HG03064 (cell line): ENCODE measurements at regions not wholly inside any gene's neighbourhood (a gene's known extent, or its start where the extent isn't known, plus 50 kb on each side); places are given as distances from the start of the nearest gene placed in this dataset.
"Not testable (repeated sequence)": the region's sequence is repeated elsewhere in the genome, so short reads cannot be mapped to it uniquely, and the experiment has no call there.

Experiments used
- ATAC-seq: cut with Tn5 transposase; IDR thresholded peaks from one replicate; pipeline ENCODE4 v1.9.1; 2021; ENCODE audit warnings: low read depth; ENCODE audit not compliant: unreplicated experiment

DNA sequence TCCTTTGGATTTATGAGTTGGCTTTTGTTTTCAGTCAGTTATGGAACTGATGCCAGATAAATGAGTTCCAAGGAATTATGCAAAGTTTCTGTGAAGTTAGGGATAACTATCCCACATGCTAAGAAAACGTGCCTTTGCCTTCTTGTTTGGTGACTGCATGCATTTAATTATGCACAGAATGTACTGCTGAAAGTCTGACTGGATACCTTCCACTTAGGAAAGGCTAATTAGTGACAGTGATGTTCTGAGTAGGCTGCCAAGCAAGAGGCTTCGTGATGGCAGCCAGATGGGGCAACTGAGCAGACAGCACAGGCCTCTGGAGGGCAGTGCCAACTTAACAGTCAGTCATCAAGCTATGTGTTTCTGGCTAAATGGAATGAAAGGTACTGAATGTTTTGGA, 289.9 kb downstream of the CD109 start:
- ATAC-seq, result no peak

DNA sequence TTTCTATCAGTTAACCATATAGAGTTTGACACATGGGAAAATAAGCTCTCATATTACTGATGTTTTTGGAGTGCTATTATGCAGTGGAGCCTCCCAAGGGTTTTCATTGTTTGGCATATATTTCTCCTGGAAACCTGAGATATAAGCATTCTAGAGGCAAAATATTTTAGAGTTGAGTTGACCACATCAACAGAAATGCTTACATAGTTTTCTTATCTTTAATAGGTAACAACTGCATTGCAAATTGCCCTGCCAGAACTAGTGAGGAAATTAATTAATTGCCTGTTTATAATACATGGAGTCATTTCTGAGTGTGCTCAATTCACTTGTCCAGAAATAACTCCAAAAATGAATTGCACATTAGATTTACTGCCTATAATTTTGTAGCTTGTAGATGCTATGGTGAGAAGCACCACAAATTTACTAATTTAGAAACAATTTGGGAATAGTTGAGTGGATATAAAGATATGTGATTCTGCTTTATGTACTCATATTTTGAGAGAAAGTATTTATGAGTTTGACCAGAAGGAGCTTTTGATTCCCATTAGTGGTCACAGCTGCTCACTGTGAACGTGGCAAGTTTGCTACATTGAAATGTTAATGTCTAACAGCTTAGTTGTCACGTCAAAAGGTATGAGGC, 288.7 kb downstream of the CD109 start:
- ATAC-seq, result no peak

DNA sequence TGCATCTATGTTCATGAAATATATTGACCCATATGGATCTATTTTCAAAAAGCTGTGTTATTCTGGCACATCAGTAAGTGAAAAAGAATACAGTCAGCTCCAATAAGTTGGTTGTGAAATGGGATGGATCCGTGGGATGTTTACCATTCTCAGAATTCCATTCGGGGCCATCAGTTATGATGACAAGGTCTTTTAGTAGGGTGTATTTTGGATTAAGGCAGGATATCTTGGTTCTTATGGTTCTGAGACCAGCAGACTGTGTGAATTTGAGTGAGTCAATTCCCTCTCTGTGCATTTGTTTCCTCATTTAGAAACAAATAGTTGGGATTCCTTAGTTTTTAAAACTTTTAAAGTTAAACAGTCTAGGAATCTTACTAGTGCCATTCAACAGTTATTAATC, 287.4 kb downstream of the CD109 start:
- ATAC-seq, result no peak

DNA sequence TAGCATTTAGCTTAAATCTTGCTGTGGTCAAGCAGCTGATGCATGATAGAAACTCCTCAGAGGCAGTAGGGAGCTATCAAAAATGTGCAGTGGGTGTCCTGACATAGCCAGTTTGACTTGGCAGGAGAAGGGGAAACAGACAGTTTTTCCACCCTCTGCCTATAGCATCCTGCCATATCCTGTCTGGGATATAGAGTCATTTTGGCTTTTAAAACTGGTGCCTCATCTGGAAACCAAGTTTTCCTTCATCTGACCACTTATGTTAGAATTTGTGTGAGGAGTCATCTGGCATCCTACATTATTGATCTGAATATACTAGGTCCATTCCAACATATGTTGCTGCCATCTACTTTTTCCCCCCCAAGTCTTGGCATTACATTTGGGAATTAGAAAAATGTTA, 284.1 kb downstream of the CD109 start:
- no peak for ATAC-seq

DNA sequence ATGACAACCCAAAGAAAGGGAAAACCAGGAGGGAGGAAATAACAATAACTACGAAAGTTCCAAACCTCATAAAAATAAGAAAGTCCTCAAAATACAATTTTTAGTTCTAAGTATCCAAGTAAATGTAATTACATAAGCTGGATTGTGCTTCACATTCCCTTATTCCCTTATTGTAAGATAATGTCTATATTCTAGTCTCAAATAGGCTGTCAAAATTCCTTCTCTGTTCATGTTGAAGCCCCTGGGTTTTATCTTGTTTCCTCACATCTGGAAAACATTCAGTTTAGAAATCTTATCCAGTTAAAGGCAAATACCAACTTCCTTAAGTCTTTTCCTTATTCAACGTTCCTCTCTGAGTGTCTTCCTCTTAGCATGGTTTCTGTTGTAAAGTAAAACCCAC, 282.3 kb downstream of the CD109 start:
- no peak for ATAC-seq

DNA sequence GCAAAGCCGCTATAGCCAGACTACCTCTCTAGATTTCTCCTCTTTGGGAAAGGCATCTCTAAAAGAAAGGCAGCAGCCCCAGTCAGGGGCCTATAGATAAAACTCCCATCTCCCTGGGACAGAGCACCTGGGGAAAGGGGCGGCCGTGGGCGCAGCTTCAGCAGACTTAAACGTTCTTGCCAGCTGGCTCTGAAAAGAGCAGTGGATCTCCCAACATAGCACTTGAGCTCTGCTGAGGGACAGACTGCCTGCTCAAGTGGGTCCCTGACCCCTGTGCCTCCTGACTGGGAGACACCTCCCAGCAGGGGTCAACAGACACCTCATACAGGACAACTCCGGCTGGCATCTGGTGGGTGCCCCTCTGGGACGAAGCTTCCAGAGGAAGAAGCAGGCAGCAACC, 276.5 kb downstream of the CD109 start:
- not testable (repeated sequence) for ATAC-seq

DNA sequence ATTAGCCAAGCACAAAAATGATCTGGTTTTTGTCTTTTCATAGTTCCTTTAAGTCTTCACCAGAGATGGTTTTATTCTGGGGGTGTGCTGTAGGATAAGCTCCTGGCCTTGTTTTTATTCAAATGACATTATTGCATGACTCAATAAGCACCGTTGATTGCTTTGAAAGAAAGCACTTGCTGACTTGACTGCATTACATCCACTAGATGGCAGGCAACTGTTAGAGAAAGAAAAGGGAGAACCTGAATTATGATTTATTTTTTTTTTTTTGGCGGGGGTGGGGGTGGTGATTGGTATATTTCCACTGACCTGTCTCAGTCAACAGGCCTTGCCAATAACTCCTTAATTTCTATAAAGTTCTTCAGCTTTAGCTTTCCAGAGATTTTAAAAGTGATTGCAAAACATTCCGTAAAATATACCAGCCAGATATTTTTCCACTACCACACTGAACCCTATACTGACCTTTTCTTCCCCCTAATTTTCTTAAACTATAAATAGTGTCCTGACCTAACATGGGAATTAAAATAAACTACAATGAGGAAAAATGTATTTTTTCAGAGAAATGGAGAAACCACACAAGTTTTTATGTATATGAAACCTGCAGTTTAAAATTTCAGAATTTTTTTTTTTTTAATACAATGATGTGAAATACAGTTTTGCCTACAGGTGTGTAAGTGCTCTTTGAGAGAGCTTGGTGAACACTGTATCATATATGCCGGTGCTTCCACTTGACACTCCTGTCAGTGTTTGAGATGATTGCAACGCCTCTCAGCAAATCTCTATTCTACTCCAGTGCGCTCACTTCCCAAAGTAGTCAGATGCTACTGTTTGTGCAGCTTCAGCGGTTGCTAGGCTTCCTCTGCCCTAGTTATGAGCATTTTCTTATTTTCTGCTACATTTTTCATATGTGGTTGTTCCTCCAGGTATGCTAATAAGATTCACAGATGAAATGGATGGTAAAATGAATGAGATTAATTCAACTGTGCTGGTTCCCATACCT, 274.3 kb downstream of the CD109 start:
- no peak for ATAC-seq

DNA sequence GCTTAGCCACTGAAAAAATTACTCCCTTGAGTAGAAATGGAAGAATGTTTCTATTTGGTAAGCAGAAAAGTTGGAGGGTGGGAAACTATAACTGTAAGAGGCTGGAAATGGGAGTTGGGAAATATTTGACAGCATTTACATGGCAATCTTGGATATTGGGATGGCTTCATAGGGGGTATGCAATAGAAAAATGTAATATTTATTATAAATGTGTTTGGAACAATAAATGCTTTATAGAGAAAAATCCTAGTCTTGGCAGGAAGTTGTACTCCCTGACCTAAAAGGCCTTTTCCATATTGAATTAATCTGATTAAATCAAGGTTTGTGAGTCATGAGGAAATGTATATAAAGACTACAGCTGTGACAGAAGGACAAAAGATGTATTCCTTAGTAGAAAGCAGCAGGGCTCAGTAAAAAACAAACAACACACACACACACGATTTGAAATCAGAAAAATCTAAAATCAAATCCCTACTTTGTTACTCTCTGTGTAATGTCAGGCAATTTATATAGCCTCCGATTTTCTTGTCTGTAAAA, 272.3 kb downstream of the CD109 start:
- ATAC-seq, result no peak

DNA sequence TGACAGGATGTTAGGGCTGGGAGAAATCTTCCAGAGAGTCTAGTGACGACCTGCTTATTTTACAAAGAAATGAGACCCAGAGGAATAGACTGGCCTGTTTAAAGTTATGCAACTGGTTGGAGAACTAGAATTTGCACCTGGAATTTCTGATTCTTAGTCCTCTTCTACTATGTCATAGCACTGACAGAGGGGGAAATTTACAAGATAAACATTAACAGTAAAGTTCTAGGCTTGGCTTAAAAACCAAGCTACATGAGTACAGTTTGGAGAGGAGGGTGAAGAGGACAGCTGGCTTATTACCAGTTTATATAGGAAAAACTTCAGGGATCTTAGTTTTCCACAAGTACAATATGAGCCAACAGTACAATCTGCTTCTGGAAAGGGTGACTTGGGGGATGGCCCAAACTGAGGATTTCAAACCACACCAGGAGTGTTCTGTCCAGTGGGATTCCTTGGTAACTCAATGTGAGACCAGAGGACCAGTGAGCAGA, 269.6 kb downstream of the CD109 start:
- ATAC-seq, result no peak

DNA sequence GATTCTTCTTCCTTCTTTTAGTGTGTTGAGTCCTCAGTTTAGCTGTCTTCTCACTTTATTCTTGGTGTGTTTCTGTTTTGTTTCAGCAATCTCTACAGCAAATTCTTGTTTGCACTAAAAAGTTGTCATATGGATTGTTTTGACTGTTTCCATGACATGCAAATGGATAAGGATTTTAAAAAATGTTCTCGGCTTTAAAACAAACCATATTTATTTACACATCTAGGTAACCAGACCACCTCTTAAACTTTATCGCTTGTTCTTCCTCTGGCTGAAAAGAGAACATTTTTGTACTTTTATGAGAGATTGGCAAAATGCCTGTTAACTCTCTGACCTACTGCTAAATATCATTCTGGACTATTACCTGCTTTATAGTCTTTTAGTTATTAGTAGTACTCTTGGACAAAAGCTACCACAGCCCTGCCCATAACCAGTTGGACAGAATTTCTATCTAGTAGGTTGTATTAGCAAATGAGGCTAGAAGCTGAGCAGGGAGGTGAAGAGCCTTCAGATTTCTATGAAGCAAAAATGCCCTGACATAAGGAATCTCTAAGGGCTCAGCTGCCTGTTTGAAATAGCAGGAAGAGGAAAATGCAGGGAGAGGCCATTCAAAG, 268.3 kb downstream of the CD109 start:
- no peak for ATAC-seq

DNA sequence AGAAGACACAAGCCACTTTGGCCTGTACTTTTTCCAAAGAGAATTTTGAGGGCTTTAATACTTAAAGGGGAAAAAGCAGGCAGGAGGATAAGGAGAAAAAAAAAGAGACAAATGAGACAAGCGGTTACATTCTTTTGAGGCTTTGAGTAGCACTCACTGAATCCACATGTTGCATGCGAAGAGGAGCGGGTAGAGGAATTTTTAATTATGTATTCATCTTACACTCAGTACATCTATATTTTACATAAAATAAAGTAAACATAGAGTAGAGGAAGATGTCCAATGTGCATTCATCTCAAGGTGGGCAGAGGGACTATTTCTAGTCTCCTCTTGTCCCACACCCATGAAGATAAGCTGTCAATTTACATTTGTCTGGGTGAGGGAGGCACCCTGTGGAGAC, 266.9 kb downstream of the CD109 start:
- no peak for ATAC-seq

DNA sequence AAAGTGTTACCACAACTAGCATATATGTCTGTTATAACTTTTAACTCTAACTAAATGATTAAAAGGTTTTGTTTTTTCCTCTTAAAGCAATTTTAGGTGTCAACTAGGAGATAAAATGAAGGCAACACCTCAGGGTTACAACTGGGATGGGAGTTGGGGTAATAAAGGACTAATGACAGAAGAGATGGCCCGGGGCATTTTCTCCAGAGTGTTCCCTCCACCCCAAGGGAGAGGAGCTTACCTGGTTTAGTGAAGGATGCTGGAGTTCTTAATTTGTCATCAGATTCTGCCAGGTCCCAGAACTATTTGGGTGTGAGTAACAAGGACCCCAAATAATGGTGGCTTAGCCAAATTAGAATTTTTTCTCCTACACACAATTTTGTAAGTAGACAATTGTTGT, 260.3 kb downstream of the CD109 start:
- no peak for ATAC-seq

DNA sequence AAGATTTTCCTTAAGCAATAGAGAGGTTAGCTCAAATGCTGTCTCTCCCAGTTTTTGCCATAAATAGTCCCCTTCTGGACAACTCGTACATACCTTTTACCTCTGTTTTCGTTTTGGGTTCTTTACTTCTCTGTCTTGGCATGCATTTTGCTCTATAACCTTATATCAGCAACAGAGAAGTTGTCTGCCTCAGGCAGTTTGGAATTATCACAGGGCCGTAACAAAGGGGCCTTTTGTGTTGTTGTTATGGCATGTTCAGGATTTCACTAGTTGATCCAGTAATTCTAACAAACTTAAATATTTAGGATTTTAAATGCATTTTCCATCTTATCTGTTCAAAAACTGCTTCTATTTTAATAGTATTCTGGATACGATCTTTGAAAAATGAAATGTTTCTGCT, 259.8 kb downstream of the CD109 start:
- no peak for ATAC-seq

DNA sequence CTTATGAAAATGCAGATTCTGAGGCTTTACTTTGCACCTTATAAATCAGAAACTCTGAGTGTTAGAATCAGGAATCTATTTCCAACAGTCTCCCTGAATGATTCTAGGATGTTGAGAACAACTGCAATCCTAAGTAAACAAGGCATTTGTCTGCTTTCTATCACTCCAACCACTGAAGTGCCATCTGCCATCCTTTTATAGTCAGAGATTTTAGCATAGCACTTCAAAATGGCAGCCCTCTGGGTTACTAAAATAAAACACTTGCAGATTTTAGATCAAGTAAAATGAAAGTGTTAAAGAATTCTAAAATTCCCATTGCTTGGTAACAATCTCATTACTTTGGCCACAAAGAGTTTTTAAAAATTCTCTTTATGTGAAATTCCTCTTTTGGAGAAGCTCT, 258.9 kb downstream of the CD109 start:
- ATAC-seq, result no peak

DNA sequence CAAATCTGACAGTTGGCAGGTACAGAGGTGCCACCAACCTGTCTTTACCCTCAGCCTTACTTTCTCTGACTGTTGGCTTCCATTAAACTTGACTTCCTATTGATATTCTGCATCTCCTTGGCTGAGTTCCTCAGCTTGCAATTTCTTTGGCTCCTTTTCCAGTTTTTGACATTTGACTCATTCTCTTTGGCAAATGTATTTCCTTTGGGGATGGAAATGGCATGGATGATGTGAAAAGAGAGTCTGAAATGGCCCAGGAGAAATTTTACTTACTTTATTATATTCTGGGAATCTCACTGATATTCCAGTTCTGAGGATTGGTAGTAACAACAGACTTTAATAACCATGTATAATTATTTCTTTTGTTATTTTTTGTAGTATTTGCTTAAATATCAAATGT, 255.2 kb downstream of the CD109 start:
- ATAC-seq, result no peak

DNA sequence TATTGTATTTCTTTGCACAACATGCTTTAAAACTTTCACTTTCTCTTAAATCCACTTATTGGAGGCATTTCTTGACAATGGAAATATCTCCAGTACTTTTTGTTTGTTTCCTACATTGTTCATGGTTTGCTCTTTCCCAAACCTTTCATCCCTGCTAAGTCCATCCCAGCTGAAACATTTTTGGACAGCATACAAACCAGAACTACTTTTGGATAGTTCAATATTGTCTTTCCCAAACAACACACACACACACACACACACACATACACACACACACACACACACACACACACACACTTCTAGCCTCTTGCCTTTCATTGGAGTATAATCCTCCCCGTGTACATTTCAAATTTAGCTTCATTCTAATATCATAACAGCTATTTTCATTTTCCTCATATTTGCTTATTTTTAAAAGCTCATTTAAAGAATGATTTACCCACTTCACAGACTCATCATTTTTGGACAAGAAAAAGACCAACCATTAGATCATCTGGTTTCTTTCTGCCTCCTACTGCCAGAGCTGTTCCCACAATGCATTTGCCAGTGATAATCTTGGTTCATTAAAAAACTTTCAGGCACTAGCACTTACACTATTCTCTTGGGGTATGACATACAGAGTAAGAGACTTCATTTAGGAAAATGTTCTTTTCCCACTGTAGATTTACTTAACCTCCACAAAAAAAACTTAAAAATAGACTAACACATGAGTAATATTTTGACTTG, 248.1 kb downstream of the CD109 start:
- no peak for ATAC-seq

DNA sequence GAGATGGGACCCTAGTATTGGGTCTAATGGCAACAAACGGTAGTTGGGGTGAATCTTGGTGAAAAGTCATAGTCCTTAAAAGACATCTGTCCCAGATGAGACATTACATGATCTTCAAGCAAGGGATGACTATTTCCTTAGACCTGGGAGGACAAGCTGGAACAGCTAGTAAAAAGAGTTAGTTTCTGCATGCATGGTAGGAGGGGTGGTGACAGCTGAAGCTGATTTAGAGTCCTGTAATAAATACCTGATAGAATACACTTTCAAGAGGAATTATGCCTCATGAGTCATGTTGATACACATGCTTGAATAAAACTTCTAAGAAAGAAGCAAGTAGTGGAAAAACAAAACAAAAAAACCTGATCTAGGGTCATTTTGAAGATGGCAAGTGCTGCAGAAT, 247.4 kb downstream of the CD109 start:
- no peak for ATAC-seq

DNA sequence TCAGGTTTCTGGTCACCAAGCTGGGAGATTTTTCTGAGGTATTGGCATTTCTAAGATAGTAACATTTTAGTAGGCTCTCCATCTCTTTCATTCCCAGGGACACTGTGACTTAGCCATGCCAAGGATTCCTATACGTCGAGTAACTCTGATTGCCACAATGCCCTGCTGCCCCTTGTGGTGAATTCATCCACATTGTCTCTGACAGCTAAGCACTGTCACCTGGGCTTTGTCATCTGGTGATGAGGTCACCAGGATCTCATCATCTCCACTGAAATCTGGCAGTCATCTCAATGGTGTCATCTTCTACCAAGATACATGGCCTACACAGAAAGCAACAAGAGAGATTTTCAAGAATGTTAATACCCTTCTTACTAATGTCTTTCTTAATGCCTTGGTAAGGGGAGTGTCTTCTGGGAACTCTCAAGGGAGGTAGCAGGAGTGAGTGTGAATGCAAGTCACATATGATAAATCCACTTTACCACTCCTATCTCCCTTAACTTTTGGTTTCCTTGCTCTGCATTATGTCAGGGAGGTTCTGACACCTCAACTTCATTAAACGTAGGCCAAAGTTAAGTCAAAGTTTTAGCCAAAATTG, 246.7 kb downstream of the CD109 start:
- ATAC-seq, result no peak

DNA sequence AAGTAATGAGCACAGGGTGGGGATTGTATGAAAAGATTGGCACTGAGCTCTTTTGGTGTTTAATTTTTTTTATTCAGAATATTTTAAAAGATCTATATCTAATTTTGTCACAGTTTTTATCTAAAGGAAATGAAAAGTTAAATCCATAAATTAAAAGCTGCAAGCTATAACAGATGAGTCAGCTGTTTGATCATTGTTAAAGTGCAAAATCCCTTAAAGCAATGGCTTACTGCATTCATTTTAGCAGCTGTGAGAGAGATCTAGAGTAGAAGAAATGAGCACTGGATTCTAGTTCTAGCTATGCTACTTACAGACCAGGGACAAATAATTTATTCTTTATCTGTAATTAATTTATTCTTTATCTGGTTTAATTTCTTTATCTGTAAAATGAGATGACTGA, 245.9 kb downstream of the CD109 start:
- no peak for ATAC-seq

DNA sequence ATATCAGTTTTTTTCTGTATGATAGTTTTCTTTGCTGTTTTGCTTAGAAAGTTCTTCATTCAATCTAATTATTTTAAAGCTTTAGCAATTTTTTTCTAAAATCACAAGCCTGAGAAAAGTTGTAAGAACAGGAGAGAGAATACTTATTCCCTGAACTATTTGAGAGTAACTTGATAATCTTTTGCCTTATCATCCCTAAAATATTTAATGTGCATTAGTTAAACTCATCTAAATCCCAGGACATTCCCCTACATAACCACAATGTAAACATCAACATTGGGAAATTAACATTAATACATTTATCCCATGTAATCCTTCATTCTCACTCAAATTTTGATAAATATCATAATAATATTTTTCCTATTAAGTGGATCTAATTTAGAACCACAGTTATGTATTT, 241.8 kb downstream of the CD109 start:
- no peak for ATAC-seq
